GM21360 (cell line): ENCODE measurements at regions not wholly inside any gene's neighbourhood (a gene's known extent, or its start where the extent isn't known, plus 50 kb on each side); places are given as distances from the start of the nearest gene placed in this dataset.

Source experiments
- ATAC-seq: cut with Tn5 transposase; IDR thresholded peaks from one replicate; pipeline ENCODE4 v1.9.1; 2021; ENCODE audit warnings: mild to moderate bottlenecking, moderate library complexity; ENCODE audit not compliant: unreplicated experiment

- no peak for ATAC-seq
Observed at GRCh38 chr6:81253821-81254220, 498.7 kb downstream of the TENT5A start.

- no peak for ATAC-seq
Observed at GRCh38 chr6:81252231-81252630, 500.2 kb downstream of the TENT5A start.

- ATAC-seq = no peak
Observed at GRCh38 chr6:81246200-81246599, 506.3 kb downstream of the TENT5A start.

GRCh38 chr6:81242624-81243023, 509.9 kb downstream of the TENT5A start:
- ATAC-seq = no peak

GRCh38 chr6:81241126-81242041, 511.1 kb downstream of the TENT5A start:
- ATAC-seq = no peak

- ATAC-seq = no peak
Observed at GRCh38 chr6:81238390-81238789, 514.1 kb downstream of the TENT5A start.

GRCh38 chr6:81237226-81237625, 515.3 kb downstream of the TENT5A start:
- ATAC-seq = no peak

- no peak for ATAC-seq
Observed at GRCh38 chr6:81235512-81235911, 517.0 kb downstream of the TENT5A start.

- no peak for ATAC-seq
Observed at GRCh38 chr6:81233990-81234389, 518.5 kb downstream of the TENT5A start.

- no peak for ATAC-seq
Observed at GRCh38 chr6:81228912-81229555, 523.4 kb downstream of the TENT5A start.

- no peak for ATAC-seq
Observed at GRCh38 chr6:81226957-81227356, 525.5 kb downstream of the TENT5A start.

- no peak for ATAC-seq
Observed at GRCh38 chr6:81216668-81217067, 535.8 kb downstream of the TENT5A start.

GRCh38 chr6:81215092-81215432, 537.4 kb downstream of the TENT5A start:
- ATAC-seq = no peak

- ATAC-seq = no peak
Observed at GRCh38 chr6:81214414-81215091, 537.9 kb downstream of the TENT5A start.

GRCh38 chr6:81204731-81205130, 547.8 kb downstream of the TENT5A start:
- ATAC-seq = no peak

GRCh38 chr6:81194374-81194773, 558.1 kb downstream of the TENT5A start:
- no peak for ATAC-seq

- ATAC-seq = no peak
Observed at GRCh38 chr6:81172056-81172740, 580.3 kb downstream of the TENT5A start.

GRCh38 chr6:81169166-81169565, 583.3 kb downstream of the TENT5A start:
- ATAC-seq = no peak

- no peak for ATAC-seq
Observed at GRCh38 chr6:81166770-81167169, 585.7 kb downstream of the TENT5A start.

- ATAC-seq = no peak
Observed at GRCh38 chr6:81158956-81159355, 593.5 kb downstream of the TENT5A start.

- no peak for ATAC-seq
Observed at GRCh38 chr6:81148751-81149150, 603.7 kb downstream of the TENT5A start.
